Neural crest cell (in vitro differentiated cells): ENCODE measurements at regions not wholly inside any gene's neighbourhood (a gene's known extent, or its start where the extent isn't known, plus 50 kb on each side); places are given as distances from the start of the nearest gene placed in this dataset.

Experiments used
- DNase-seq: peaks from one replicate; pipeline ENCODE4 v3.0.0; 2021; ENCODE audit warnings: low read depth, mixed read lengths, low spot score
- H3K27ac Mint-ChIP-seq: one replicate; pipeline ENCODE4 v1.8.0; 2021; ENCODE audit warnings: mild to moderate bottlenecking, mixed read lengths; ENCODE audit not compliant: unreplicated experiment
- H3K27me3 Mint-ChIP-seq: 2 replicates; pipeline ENCODE4 v1.8.0; 2021; ENCODE audit warnings: low read depth, mild to moderate bottlenecking, mixed read lengths
- H3K36me3 Mint-ChIP-seq: 2 replicates; pipeline ENCODE4 v1.8.0; 2021; ENCODE audit warnings: low read depth, mild to moderate bottlenecking, mixed read lengths
- H3K4me1 Mint-ChIP-seq: 2 replicates; pipeline ENCODE4 v1.8.0; 2021; ENCODE audit warnings: mixed read lengths
- H3K4me3 Mint-ChIP-seq: one replicate; pipeline ENCODE4 v1.8.0; 2021; ENCODE audit warnings: mild to moderate bottlenecking, mixed read lengths
- H3K9me3 Mint-ChIP-seq: 2 replicates; pipeline ENCODE4 v1.8.0; 2021; ENCODE audit warnings: mixed read lengths
- CTCF ChIP-seq: fragments of 200-600 bp; sonication (generic); conservative IDR thresholded peaks from 2 replicates; pipeline ENCODE4 v1.5.0; 2021; ENCODE audit warnings: antibody characterized with exemption, mild to moderate bottlenecking

- no peak for TF ChIP-seq CTCF
- Mint-ChIP-seq H3K9me3 (no peaks in the 10 kb centered on the region), H3K4me1 (peaks cover 15% of the 10 kb centered on the region), H3K27me3 (no peaks in the 10 kb centered on the region), H3K36me3 (peaks cover 2% of the 10 kb centered on the region), H3K4me3 (no peak overlapping the region), H3K27ac (no peak overlapping the region)
- DNase-seq: peak; percentile 1
Observed at GRCh38 chr18:39685303-39685902, 2119.8 kb upstream of the CELF4 start.

- DNase-seq: no peak
- H3K27me3 Mint-ChIP-seq: no peaks in the 10 kb centered on the region
- H3K9me3 Mint-ChIP-seq: no peaks in the 10 kb centered on the region
- H3K27ac Mint-ChIP-seq: no peak overlapping the region
- peaks cover 2% of the 10 kb centered on the region for H3K36me3 Mint-ChIP-seq
- TF ChIP-seq CTCF: no peak
- H3K4me3 Mint-ChIP-seq: no peak overlapping the region
- peaks cover 21% of the 10 kb centered on the region for H3K4me1 Mint-ChIP-seq
Observed at GRCh38 chr18:39681061-39681460, 2115.5 kb upstream of the CELF4 start.

GRCh38 chr18:39675906-39676305 is 2110.3 kb upstream of the CELF4 start:
- Mint-ChIP-seq H3K4me1 (peaks cover 6% of the 10 kb centered on the region), H3K36me3 (no peaks in the 10 kb centered on the region), H3K27me3 (no peaks in the 10 kb centered on the region), H3K4me3 (no peak overlapping the region), H3K9me3 (no peaks in the 10 kb centered on the region), H3K27ac (no peak overlapping the region)
- no peak for DNase-seq
- no peak for TF ChIP-seq CTCF

GRCh38 chr18:39675368-39675767 is 2109.8 kb upstream of the CELF4 start:
- Mint-ChIP-seq H3K36me3 (no peaks in the 10 kb centered on the region), H3K4me3 (no peak overlapping the region), H3K27ac (no peak overlapping the region), H3K27me3 (no peaks in the 10 kb centered on the region), H3K9me3 (no peaks in the 10 kb centered on the region), H3K4me1 (peaks cover 6% of the 10 kb centered on the region)
- no peak for TF ChIP-seq CTCF
- DNase-seq: no peak

- Mint-ChIP-seq H3K27ac (no peak overlapping the region), H3K9me3 (no peaks in the 10 kb centered on the region), H3K4me1 (no peaks in the 10 kb centered on the region), H3K27me3 (no peaks in the 10 kb centered on the region), H3K4me3 (no peak overlapping the region), H3K36me3 (no peaks in the 10 kb centered on the region)
- no peak for TF ChIP-seq CTCF
- no peak for DNase-seq
Observed at GRCh38 chr18:39672171-39672570, 2106.6 kb upstream of the CELF4 start.
